Kidney (tissue), 13 donors: ENCODE measurements at regions not wholly inside any gene's neighbourhood (a gene's known extent, or its start where the extent isn't known, plus 50 kb on each side); places are given as distances from the start of the nearest gene placed in this dataset.

ENCODE experiments used
- DNase-seq, 5 donors: peaks; one replicate each; pipeline ENCODE4 v3.0.0-alpha.2; 2013 to 2020
- FAIRE-seq: peaks from 2 replicates; lab custom pipeline; 2012; peaks lifted over from hg19 to GRCh38; lab: Jason Lieb, UNC
- H3K27ac ChIP-seq, 2 donors: one replicate each; pipeline ENCODE4 v1.7.0; 2013; ENCODE audit warnings: low read depth in 2 of 2, low read length in 2 of 2, inconsistent platforms in 1 of 2
- H3K27me3 ChIP-seq: one replicate; pipeline ENCODE4 v1.7.1; 2013; ENCODE audit warnings: low read length, inconsistent platforms; ENCODE audit not compliant: control insufficient read depth, insufficient read depth
- H3K36me3 ChIP-seq, 3 donors: one replicate each; pipeline versions ENCODE4 v1.7.0 to v1.7.1; 2013; ENCODE audit warnings: low read length in 3 of 3, control low read depth in 1 of 3, inconsistent platforms in 1 of 3; ENCODE audit not compliant: insufficient read depth in 3 of 3, control insufficient read depth in 2 of 3
- H3K4me1 ChIP-seq, 3 donors: one replicate each; pipeline versions ENCODE4 v1.7.0 to v1.7.1; 2013; ENCODE audit warnings: low read length in 3 of 3, inconsistent platforms in 1 of 3, low read depth in 1 of 3; ENCODE audit not compliant: control insufficient read depth in 2 of 3, insufficient read depth in 2 of 3
- H3K4me3 ChIP-seq, 3 donors: one replicate each; pipeline versions ENCODE4 v1.7.0 to v1.8.1; 2013; ENCODE audit warnings: low read length in 3 of 3, control low read depth in 1 of 3, inconsistent platforms in 1 of 3
- H3K9ac ChIP-seq, 3 donors: one replicate each; pipeline versions ENCODE4 v1.7.0 to v1.7.1; 2013; ENCODE audit warnings: low read length in 3 of 3, control low read depth in 1 of 3, inconsistent platforms in 1 of 3
- H3K9me3 ChIP-seq, 3 donors: one replicate each; pipeline versions ENCODE4 v1.7.0 to v1.7.1; 2013; ENCODE audit warnings: low read length in 3 of 3, control low read depth in 1 of 3, inconsistent platforms in 1 of 3; ENCODE audit not compliant: control insufficient read depth in 2 of 3, insufficient read depth in 1 of 3
- intact Hi-C: fragments of 100-400 bp; cut with DNase I; formaldehyde crosslinking; loops from one replicate; pipeline ENCODE4 v1.11.1; 2022
- TF ChIP-seq, protein P1 (sequence below): IDR thresholded peaks from 3 replicates; pipeline ENCODE4 v1.5.1; 2012; ENCODE audit warnings: mild to moderate bottlenecking, moderate library complexity, borderline replicate concordance; ENCODE audit not compliant: insufficient read depth; ENCODE audit errors: extremely low read depth
- donor health status: control.
- donor health status: control.
- donor health status: control.
- donor health status: control.
- donor health status: control.
- donor health status: DM: yes; HTN: yes; CAD: no.
- donor health status: Normal renal cell carcinoma (clear cell type).

DNA sequence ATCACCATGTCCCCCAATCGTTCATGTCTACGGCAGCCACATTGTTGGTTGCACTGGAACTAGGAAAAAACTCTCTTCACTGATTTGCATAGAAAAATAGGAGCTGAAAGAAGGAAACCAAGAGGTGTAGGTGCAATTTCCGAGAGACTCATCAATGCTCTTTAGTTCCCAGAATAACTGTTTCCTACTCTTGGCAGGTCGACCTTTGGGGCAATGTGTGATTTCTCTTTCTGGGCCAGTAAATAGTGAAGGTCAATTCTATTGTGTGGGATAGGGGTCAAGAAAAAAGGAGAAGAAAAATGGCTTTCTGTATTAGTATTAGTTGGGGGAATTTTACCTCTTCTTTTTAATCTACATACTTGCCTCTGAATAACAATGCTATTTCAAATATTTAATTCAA lies 55.9 kb upstream of the PDE5A start:
- Histone ChIP-seq H3K27me3 (no peaks in the 10 kb centered on the region), H3K27ac (no peak overlapping the region), H3K4me1 (no peaks in the 10 kb centered on the region), H3K9me3 (no peaks in the 10 kb centered on the region), H3K9ac (no peak overlapping the region), H3K4me3 (no peak overlapping the region), H3K36me3 (no peaks in the 10 kb centered on the region)
- DNase-seq (no peak), FAIRE-seq (no peak)
- TF ChIP-seq, protein P1, sequence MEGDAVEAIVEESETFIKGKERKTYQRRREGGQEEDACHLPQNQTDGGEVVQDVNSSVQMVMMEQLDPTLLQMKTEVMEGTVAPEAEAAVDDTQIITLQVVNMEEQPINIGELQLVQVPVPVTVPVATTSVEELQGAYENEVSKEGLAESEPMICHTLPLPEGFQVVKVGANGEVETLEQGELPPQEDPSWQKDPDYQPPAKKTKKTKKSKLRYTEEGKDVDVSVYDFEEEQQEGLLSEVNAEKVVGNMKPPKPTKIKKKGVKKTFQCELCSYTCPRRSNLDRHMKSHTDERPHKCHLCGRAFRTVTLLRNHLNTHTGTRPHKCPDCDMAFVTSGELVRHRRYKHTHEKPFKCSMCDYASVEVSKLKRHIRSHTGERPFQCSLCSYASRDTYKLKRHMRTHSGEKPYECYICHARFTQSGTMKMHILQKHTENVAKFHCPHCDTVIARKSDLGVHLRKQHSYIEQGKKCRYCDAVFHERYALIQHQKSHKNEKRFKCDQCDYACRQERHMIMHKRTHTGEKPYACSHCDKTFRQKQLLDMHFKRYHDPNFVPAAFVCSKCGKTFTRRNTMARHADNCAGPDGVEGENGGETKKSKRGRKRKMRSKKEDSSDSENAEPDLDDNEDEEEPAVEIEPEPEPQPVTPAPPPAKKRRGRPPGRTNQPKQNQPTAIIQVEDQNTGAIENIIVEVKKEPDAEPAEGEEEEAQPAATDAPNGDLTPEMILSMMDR = no peak
- intact Hi-C loops = no loop called here

DNA sequence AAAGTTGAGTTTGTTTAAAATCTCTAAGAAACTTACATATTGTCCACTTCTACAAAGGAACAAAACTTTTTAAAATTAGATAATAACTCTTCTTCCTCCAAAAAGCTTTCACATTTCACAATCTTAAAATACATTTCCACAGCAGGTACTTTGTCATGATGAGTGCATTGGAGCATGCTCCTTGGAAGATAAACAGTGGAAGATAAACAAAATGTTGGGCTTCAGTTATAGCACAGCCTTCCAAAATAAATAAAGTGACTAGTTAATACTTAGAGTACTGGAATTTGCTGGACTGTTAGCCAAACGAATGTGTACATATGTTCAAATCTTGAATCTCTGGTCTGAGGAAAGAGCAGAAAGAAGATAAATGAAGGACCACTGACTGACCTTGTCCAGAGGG lies 54.9 kb upstream of the PDE5A start:
- FAIRE-seq (no peak), DNase-seq (peak in 2 of 5 donors; percentile 19 to 76)
- H3K9ac ChIP-seq = no peak overlapping the region
- H3K27ac ChIP-seq = no peak overlapping the region
- H3K36me3 ChIP-seq = no peaks in the 10 kb centered on the region
- H3K9me3 ChIP-seq = no peaks in the 10 kb centered on the region
- intact Hi-C loops = no loop called here
- H3K27me3 ChIP-seq = no peaks in the 10 kb centered on the region
- peaks cover 0 to 4% (median 3%) of the 10 kb centered on the region in 3 donors for H3K4me1 ChIP-seq
- no peak overlapping the region for H3K4me3 ChIP-seq
- TF ChIP-seq, protein P1 = no peak

DNA sequence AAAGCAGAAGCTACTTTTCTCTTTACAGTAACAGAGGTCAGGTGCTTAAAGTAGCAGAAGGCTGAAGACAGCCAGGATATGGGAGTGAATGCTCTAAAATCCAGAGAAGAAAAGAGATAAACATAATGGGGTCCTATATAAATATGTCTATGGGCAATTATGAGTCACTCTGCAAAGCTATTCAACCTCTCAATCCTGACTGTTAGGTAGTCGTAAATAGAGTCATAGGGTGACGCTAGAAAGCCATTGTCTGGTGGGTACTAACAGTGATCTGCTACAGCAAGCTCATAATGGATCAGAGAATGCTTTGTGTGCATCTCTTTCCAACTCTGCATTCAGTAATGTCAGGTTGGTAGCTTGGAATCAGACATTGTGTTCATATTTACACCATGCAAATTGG lies 53.5 kb upstream of the PDE5A start:
- Histone ChIP-seq H3K27me3 (no peaks in the 10 kb centered on the region), H3K9ac (no peak overlapping the region), H3K36me3 (no peaks in the 10 kb centered on the region), H3K27ac (no peak overlapping the region), H3K4me3 (no peak overlapping the region), H3K4me1 (peaks cover 0 to 4% (median 3%) of the 10 kb centered on the region in 3 donors), H3K9me3 (no peaks in the 10 kb centered on the region)
- FAIRE-seq (no peak), DNase-seq (no peak)
- TF ChIP-seq, protein P1 = no peak
- intact Hi-C loops = no loop called here

DNA sequence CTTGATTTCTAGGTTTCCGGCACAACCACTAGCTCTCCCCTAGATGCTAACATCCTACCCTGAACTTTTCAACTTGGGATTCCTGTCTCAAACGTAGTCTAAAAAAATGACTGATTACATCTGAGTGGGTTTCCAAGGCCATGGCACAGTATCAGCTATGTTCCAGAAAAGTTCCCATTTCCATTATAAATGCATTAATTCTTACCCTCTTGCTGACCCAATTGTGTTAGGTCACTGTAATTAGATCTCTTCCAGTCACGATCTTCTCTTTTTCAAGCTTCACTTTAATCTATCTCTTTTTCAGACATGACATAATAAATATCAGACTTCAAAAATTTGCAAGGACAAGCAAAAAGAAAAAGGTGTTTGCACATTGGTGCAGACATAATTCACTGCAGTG lies 50.6 kb upstream of the PDE5A start:
- no peak overlapping the region for H3K9ac ChIP-seq
- no peaks in the 10 kb centered on the region for H3K9me3 ChIP-seq
- intact Hi-C loops = no loop called here
- FAIRE-seq (no peak), DNase-seq (peak in 1 of 5 donors; percentile 34)
- H3K27ac ChIP-seq = no peak overlapping the region
- H3K36me3 ChIP-seq = no peaks in the 10 kb centered on the region
- TF ChIP-seq, protein P1 = no peak
- no peak overlapping the region for H3K4me3 ChIP-seq
- no peaks in the 10 kb centered on the region for H3K27me3 ChIP-seq
- peaks cover 0 to 4% (median 3%) of the 10 kb centered on the region in 3 donors for H3K4me1 ChIP-seq
